CD4-positive, alpha-beta T cell treated with Interleukin-4 for 1 hour (primary cell): ENCODE measurements at regions not wholly inside any gene's neighbourhood (a gene's known extent, or its start where the extent isn't known, plus 50 kb on each side); places are given as distances from the start of the nearest gene placed in this dataset.

Experiments
- DNase-seq, 2 donors: peaks; one replicate each; pipeline ENCODE4 v3.0.0-alpha.2; 2020 to 2022

DNA sequence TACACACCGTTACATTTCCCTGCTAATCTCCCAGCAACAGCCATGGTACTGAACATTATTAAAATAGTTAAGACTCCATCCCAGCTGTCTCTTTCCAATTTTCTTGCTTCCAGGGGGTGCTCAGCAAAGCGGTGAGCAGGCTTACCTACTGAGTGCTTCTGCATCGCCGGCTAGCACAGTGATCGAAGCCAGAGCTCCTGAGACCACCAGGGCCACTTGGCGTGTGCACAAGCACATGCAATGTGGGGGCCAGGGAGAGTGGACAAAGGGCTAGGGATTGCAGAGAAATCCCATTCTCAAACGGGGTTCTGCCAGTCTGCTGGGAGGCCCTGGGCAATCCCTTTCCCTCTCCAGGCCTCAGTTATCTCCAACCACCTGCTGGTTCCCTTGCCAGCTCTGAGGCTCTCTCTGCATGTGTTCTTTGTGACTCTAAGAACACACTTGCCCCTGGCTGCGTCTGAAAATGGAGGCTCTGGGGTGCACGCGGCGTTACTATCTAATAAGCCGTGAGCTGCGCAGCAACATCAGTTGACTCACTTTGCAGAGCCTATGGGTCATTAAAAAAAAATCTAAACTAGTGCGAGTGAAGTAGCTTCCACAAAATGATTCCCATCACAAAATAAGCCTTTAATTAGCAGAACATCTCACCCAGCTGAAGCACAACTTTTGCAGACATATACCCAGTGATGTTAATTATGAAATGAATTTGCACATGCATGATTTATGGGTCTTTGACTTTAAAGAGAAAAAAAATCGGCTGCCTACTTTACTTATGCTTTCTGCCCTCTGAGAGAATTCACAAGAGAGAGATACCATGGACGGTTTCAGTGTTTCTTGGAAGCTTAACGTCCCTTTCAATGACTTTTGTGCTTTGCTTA lies 271.5 kb downstream of the TLE3 start:
- no peak for DNase-seq

DNA sequence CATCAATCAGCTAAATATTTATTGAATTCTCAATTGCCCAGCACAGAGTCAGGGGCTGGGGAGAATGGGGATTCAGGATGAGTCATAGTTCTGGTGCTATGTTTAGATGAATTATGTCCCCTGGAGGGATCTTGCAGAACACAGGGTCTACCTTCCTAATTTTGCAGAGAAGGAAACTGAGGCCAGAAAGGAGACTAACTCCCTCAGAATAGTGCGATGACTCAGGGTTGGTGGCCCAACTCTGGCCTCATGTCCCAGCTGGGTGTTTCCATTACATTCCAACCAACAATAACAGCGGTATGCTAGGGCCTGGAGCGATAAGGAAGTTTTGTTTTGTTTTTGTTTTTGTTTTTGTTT lies 270.9 kb downstream of the TLE3 start:
- DNase-seq: no peak

DNA sequence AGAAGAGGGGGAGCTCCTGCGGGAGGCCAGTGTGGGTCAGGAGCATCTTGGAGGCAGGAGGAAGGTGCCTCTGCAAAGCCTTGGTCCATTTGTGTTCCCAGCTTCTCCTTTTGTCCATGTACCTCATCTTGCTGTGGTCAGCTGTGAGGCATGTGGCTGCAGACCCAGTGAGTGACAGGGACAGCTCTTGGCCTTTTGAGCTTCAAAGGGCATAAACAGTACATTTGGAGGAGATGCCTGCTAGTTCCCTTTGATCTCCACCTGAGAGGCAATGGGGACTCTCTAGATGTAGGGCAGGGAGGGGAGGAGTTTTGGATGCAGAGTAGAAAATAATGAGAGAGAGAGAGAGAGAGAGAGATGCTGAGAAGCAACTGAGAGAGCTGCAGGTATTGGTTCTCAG lies 270.0 kb downstream of the TLE3 start:
- DNase-seq: no peak

DNA sequence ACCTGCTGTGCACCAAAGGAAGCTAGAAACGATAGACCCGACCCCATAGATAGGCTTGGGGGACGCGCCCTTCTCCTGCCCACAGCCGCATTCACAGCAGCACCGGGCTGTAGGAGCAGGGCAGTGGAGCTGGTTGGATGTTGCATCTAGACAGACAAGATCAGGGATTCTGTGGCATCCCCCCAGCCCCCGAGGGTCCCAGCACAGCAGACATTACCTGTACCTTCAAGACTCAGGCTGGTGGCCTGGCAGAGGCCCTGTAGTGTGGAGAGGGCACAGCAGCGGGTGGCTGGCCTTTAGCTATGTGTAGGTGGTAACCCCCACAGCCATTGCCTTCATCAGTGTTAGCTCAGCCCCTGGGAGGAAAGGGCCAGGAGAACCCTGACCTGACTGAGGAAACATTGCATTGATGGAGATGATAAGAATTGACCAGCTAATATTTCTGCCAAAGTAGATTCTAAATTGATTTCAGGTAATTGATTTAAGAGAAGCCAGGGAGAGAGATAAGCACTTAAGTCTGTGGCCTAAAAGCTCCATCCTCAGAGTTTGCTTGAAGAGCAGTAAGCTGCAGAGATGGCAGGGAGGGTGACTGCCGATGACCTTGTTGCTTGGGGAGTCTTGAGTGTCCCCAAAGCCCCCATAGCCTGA lies 269.4 kb downstream of the TLE3 start:
- DNase-seq: no peak

DNA sequence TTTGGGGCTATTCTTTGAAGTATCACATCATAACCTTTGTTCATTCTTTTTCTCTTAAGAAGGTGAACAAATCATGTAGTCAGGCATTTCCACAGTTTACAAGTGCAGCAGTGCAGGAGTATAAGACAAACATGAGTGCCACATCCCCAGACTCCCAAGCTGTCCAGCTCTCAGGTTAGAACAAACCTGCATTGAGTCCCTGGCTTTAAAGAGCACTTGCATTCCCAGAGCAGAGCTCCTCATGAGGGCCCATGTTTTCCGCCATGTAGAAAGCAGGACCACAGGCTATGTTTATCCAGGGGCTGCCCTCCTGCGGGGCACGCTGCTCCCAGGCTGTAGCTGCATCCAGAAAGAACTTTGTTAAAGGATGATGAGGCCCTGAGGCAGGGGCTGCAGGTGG lies 267.7 kb downstream of the TLE3 start:
- no peak for DNase-seq

DNA sequence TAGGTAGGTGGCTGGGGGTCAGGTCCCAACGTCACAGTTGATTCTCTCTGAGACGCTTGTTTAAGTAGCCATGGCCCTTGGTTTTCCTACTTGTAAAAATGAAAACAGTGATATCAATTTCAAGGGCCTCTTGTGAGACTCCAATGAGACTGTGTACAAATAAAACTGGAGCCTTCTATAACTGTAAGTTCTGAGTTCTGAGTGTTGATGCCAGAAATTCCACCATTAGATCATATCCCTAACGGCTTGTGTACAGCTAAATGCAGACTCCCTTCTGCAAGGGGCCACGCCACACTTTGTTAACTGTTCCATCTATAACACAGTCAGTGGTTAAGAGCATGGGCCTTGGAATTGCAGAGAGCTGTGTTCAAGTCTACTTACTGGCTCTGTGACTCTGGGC lies 267.3 kb downstream of the TLE3 start:
- DNase-seq: no peak

DNA sequence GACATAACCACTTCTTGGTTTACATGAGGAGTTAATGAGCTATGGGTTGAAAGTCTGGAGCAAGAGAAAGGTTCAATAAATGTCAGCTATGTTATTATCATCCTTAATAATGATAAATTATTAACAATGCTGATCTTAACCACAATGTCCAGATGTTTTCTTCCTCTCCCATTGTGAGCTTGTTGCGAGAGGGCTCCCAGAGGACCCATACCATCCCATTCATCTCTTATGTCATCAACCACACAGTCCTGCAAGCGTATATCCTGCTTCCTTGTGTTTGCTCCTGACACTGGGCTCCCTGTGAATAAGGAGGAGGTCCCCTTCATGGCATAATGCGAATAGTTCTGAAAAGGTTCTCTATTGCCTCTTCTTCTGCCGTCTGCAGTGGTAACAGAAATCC lies 266.8 kb downstream of the TLE3 start:
- DNase-seq: no peak

DNA sequence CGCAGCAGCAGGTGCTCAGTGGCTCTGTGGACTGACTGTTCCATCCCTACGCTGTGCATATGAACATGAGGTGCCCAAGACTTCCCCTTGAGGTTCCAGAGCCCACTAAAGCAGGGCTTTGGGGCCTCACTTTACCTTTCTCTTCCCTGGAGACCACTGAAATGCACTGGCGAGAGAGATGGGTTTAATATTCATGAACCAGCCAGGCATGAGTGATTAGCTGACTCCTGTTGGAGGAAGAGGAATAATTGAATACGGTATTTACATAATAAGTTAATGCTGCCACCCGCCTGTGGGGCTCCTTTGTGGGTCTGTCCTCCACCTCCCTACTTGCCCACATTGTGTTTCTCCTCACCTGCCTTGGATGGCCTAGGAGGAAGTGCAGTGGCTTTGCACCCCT lies 263.4 kb downstream of the TLE3 start:
- no peak for DNase-seq

DNA sequence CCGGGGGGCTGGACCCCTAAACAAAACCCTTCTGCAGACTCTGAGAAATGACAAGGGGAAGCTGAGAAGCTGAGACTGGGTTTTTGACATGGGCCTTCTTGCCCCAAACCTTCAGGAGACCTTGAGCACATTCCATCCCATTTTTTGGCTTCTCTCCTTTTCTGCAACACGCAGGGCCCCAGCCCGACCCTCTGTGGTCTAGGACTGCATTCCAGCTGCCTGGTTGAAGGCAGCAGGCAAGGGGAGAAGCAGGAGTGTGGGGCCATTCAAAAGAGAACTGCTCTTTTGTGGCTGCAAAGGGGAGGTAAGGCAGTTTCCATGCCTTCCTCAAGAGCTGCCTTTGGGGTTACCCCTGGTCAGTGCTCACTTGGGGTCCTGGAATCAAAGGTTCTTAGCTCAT lies 263.0 kb downstream of the TLE3 start:
- no peak for DNase-seq

DNA sequence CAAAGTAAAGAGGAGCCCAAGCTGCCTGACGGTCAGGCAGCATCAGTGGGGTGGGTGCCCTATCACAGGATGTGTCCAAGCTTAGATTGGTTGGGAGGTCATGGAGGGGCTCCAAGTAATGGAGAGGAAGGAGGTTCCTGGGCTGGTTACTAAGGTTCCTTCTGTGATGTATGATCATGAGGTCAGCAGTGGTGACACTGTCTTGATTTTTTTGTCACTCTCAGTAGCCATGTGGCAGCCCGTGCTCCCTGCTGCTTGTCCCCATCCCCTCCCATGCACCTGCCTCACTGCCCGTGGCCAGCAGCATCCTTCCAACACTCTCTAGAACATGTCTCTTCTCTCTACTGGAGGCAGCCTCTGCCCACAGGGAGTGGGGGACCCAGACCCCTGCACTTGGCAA lies 261.7 kb downstream of the TLE3 start:
- DNase-seq: no peak

DNA sequence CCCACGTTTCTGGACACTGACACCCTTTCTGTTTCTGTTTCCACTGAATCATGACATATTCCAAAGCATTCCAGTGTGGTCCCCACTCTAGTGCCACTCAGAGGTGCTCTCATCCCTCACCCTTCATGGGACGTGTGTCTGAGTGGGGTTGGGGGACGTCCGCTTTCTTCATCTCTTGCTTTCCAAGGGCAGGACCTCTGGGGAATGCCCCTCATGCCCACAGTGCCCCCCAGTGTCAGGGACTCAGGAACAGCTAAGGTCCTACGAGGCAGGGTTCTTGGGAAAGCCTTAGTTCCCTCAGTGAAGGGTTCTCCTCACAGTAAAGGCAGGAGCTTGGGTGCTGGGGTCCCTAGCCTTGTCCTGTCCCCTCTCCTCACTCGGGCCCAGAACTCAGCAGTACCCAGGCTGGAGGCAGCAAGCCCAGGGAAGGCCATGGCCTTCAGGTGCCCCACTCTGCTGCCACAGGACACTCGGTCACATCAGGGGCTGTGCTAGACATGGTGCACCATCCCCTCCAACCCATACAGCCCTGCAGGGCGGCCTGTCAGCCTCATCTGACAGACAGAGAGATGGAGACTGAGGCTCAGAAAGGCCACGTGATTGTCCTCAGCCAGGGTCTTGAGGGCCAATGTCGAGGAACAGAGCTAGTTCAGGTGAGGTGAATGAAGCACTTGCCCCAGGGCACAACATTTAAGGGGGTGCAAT lies 261.0 kb downstream of the TLE3 start:
- DNase-seq: no peak

DNA sequence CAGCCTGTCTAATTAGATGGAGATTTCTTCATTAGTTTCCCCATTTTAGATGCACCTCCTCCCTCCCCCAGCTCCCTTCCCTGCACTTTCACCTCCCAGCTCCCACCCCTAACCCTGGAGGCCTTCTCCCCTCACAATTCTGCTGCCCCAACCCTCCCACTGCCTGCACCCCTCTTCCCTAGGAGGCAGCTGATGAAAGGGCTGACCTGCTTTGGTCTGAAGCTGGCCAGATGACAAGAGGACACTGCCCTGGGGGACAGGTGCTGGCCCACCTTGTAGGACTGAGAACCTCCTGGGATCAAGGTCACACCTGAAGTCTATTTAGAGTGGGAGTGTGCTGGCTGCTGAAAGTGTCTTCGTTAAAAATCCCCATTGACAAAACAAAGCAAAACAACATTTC lies 259.4 kb downstream of the TLE3 start:
- DNase-seq: no peak

DNA sequence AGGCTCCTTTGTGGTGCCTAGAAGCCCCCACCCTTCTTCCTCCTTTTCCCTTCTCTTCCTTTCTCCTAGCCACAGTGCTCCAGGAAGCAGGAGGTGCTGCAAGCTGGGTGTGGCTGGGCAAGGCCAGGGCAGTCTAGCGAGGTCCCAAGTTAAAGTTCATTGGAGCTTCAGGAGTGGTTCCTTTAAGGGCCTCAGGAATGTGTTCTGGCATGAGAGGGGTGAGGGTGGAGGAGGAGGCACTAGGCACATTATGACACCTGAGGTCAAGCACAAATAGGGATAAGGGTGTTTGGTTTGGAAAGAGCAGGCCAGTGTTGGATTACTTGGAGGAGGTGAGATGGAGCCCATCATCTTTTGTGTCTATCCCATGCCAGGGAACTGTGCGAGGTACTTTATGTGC lies 258.7 kb downstream of the TLE3 start:
- no peak for DNase-seq

DNA sequence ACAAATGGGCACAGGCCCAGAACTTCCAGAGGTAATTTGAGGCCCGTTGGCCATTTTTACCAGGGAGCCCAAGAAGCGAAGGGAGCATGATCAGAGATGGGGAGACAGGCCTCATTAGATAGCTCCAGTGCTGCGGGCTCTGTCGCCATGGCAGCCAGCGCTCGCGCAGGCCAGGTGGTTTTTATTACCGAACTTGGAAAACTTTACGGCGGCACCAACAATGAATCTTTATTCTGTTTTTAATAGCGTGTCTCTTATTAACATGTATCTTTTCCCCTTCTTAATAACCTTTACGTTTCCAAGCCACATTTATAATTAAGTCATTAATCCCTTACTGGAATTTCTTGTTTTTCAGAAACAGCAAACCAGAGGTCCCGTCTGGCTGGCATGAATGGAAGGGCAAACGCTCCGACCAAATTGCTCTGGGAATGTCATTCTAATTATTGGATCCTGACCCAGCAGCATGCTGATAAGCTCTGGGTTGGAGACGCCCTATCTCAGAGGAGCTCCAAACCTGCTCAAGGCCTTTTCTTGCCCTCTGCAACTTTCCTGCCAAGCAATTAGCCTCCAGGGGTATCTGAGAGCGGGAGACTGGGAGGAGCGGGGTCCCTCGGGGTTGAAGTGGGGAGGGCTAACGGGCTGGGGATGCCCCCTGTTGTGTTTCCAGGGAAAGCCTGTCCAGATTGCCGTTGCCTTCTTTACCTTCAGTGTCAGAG lies 256.4 kb downstream of the TLE3 start:
- no peak for DNase-seq

DNA sequence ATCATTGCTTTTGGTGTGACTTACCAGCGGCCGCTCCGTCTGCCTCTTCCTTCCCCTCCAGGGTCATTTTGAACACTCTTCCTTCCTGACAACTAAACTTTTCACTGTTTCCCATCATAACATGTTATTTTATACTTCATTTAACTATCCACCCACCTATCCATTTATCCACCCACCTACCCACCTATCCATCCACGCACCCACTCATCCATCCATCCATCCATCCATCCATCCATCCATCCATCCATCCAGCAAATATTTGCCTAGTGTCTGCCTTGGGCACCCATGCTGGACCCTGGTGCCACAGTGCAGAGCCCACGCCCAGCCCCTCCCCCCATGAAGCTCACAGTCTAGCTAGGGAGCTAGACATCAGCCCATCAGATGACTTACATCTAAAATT lies 254.9 kb downstream of the TLE3 start:
- no peak for DNase-seq

DNA sequence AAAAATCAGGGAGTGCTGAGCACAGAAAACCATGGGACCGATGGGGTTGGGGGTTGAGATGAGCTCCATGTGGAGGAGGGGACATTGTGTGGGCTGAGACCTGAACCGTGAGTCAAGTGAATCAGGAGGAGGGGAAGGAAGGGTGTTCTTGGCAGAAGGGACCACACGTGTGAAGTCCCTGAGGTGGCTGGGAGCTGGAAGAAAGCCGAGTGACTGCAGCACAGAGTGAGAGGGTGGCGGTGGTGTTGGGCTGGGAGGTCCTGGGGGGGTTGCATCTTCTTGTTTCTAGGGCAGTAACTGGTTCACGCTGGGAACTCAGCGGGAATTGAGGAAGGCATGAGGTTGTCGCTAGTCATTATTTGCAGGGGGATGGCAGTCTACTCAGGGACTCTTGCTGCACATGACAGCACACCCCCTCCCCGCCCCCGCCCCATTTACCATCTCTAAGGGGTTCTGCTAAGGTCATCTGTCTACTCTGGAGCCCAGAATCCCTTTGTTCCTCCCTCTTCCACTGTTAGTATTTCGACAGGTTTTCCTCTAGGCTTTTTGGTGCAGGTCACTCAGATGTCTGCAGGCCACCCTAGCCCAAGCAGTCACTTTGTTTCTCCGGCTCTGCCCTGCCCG lies 254.3 kb downstream of the TLE3 start:
- DNase-seq: no peak

DNA sequence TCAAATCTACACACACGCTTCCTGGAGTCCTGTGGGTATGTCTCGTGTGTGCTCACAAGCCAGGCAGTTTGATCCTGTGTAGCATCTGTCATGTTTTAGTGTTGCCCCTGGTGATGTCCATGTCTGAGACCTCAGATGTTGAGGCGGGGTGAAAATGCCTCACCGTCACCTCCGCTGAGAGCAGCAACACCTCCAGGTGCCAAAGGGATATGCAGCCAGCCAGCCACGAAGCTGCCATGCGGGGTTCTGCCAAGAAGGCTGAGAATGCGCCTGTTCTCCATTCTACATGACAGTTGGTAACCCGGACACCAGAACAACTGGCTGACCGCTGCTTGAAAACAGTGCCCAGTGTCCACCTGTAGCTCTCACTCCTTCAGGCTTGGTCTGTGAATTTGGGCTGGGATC lies 253.8 kb downstream of the TLE3 start:
- no peak for DNase-seq

DNA sequence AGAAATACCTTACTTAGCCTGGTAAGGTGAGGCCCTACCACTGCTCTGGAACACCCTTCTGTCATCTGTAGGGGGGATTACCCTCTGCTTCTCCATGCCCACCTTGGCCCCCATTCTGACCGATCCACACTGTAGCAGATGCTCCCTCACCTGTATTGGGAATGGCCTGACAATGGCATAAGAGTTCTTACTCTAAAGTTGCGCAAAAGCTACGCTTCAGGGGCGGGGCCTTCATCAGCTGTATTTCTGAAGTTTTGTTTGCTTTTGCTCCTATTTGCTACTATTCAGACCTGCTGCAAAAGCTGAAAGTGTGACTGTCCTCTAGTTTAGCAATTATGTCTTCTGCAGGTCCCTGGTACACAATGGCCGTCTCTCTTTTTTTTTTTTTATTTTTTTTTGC lies 252.6 kb downstream of the TLE3 start:
- no peak for DNase-seq

DNA sequence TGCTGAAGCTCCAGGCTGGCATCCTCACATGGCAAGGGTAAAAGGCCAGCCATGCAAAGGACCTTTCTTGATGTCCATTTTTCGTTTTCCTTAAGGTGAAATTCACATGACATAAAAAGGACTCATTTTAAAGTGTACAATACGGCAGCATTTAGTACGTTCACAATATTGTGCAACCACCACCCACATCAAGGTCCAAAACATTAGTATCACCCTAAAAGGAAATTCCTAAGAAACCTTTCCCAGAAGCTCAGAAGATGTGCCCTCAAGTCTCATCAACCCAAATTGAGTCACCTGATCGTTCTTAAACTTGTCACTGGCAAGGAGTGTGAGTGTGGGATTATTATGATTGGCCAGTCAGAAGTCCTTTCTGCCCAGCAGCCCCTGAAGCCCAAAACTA lies 250.1 kb downstream of the TLE3 start:
- DNase-seq: no peak

DNA sequence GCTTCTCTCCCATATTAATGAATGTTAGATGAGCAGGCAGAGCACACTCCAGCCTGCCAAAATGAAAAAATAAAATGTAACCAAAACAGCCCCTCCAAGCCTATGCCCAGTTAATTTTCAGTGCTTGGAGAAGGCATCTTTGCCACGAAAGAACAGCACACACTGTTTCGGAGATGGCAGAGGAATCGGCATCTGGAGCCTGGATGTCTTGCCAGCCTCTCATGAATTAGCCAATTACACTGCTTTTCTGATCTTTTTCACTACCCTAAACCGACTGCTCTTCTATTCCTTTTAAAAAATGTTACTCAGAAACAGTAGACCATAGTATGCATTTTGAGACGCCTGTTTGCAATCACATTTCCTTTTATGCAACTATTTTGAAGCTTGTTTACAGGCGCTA lies 249.6 kb downstream of the TLE3 start:
- DNase-seq: no peak

DNA sequence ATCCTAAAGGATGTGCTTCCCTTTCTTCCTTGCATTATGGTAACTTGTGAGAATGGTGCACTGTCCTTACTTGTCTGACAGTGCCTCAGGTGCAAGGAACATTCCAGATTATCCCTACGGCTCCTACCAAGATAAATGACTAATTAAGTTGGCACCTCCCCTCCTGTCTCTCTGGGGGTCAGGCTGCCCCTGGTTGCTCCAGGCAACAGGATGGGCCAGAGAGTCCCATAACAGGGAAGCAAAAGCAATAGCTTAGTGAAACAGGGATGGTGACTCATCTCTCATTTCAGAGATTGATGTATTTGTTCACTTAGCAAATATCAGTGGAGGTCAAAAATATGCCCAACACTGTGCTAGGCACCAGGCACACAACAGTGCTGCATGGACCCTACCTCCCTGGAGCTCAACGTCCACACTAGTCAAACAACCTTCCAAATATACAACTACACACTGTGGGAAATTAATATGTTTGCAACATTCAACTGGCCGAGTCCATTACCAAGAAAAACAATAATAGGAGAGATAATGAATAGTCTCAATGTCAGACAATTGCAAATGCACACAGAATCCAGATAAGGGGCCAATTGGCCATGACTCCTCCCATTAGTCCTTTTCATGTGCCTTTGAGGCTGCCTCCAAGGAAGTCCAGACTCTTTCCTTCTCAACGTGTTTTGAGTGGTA lies 249.0 kb downstream of the TLE3 start:
- DNase-seq: no peak

DNA sequence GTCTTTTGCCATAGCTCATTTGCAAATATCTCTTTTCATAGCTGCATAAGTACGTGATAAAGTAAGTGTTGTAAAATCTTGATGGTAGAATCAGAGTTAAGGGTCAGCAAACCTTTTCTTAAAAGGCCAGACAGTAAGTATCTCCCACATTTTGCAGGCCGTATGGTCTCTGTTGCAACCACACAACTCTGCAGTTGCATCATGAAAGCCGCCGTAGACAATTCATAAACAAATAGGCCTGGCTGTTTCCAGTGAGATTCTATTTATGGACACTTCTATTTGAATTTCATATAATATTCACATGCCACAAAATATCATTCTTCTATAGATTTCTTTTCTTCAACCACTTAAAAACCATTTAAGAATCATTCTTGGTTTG lies 248.5 kb downstream of the TLE3 start:
- no peak for DNase-seq

DNA sequence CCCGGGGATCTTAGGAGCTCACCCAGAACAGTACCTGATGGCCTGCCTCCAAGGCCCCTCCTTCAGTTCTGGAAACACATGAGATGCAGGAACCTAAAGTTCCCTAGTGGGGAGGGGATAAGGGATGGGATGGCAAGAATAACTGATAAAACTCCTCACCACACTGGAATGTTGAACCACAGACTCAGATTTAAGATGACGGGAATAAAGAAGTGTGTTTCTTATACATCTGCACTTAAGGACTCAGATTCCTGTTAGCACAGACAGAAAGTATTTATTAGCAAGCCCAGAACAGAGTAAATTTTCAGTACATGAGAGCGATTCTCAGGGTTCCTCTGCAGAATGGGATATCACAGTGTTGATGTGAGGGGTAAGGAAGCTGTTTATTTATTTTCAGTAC lies 245.2 kb downstream of the TLE3 start:
- DNase-seq: no peak
